B cell (primary cell): ENCODE measurements at regions not wholly inside any gene's neighbourhood (a gene's known extent, or its start where the extent isn't known, plus 50 kb on each side); places are given as distances from the start of the nearest gene placed in this dataset.

Experiments used
- ATAC-seq: fragments of 200-7000 bp; cut with Tn5 transposase; one replicate; pipeline ENCODE4 v1.10.0; 2021; ENCODE audit warnings: low read depth, mild to moderate bottlenecking, moderate number of reproducible peaks, moderate library complexity
- CTCF ChIA-PET: fragments of 350-600 bp; sonication (Branson Sonifier 250); formaldehyde crosslinking; loops from one replicate; lab custom pipeline; 2021; ENCODE audit warnings: antibody characterized with exemption, inconsistent platforms; lab: Charles Lee
- POLR2A ChIA-PET: fragments of 350-600 bp; sonication (Branson Sonifier 250); formaldehyde crosslinking; loops from one replicate; lab custom pipeline; 2021; ENCODE audit warnings: antibody characterized with exemption; lab: Charles Lee
- DNase-seq: peaks from one replicate; pipeline ENCODE4 v3.0.0; 2013
- H2AFZ ChIP-seq: 2 replicates; pipeline ENCODE4 v1.6.1; 2012; ENCODE audit warnings: mild to moderate bottlenecking, low read depth, low read length; ENCODE audit not compliant: insufficient read depth, poor library complexity, severe bottlenecking
- H3K27ac ChIP-seq, 2 donors: 1 replicate in 1 of 2; 2 replicates in 1 of 2; pipeline ENCODE4 v1.5.1; 2012 to 2013; ENCODE audit warnings: low read length in 2 of 2, mild to moderate bottlenecking in 2 of 2, moderate library complexity in 1 of 2
- H3K27me3 ChIP-seq, 4 experiments: fragments of 200-600 bp in 1 of 4; sonication (generic) in 1 of 4; replicated peaks in 1 of 4; 1 replicate in 2 of 4; 2 replicates in 2 of 4; pipeline versions ENCODE4 v1.6.1 to v1.7.0; 2013 to 2016; ENCODE audit warnings: low read length in 3 of 4, mild to moderate bottlenecking in 2 of 4, mixed read lengths in 1 of 4, moderate library complexity in 1 of 4; ENCODE audit not compliant: insufficient read depth in 4 of 4, control insufficient read depth in 3 of 4; ENCODE audit errors: control extremely low read depth in 1 of 4
- H3K36me3 ChIP-seq, 2 experiments: replicated peaks in 1 of 2; 1 replicate in 1 of 2; 2 replicates in 1 of 2; pipeline versions ENCODE4 v1.6.1 to v1.7.1; 2013; ENCODE audit warnings: low read length in 1 of 2; ENCODE audit not compliant: insufficient read depth in 2 of 2, control insufficient read depth in 1 of 2; ENCODE audit errors: control extremely low read depth in 1 of 2, extremely low read depth in 1 of 2
- H3K4me1 ChIP-seq, 2 donors: fragments of 200-600 bp in 1 of 2; sonication (generic) in 1 of 2; 1 replicate in 1 of 2; 2 replicates in 1 of 2; pipeline versions ENCODE4 v1.5.1 to v1.6.1; 2013 to 2017; ENCODE audit warnings: low read length in 2 of 2; ENCODE audit not compliant: control insufficient read depth in 2 of 2, insufficient read depth in 2 of 2
- H3K4me2 ChIP-seq: replicated peaks from 2 replicates; pipeline ENCODE3; 2012; ENCODE audit warnings: mild to moderate bottlenecking, low read depth, low read length; ENCODE audit not compliant: poor library complexity, severe bottlenecking
- H3K4me3 ChIP-seq, 5 experiments: fragments of 200-600 bp in 1 of 5; sonication (generic) in 1 of 5; 1 replicate in 3 of 5; 2 replicates in 2 of 5; pipeline versions ENCODE4 v1.5.1 to v1.7.0; 2011 to 2016; ENCODE audit warnings: low read length in 4 of 5, mild to moderate bottlenecking in 4 of 5, low read depth in 2 of 5, control low read depth in 1 of 5, moderate library complexity in 1 of 5; ENCODE audit not compliant: insufficient read depth in 1 of 5; ENCODE audit errors: control extremely low read depth in 1 of 5, extremely low read depth in 1 of 5
- H3K79me2 ChIP-seq: fragments of 200-600 bp; sonication (generic); one replicate; pipeline ENCODE4 v1.6.0; 2016; ENCODE audit warnings: low read length; ENCODE audit not compliant: control insufficient read depth, insufficient read depth
- H3K9ac ChIP-seq: fragments of 200-600 bp; sonication (generic); 2 replicates; pipeline ENCODE4 v1.6.1; 2017; ENCODE audit warnings: mild to moderate bottlenecking, low read length, moderate library complexity
- H3K9me3 ChIP-seq, 3 donors: one replicate each; pipeline versions ENCODE4 v1.6.1 to v1.7.1; 2013; ENCODE audit warnings: low read length in 2 of 3; ENCODE audit not compliant: control insufficient read depth in 2 of 3, insufficient read depth in 1 of 3; ENCODE audit errors: control extremely low read depth in 1 of 3
- H4K20me1 ChIP-seq: 2 replicates; pipeline ENCODE4 v1.6.0; 2012; ENCODE audit warnings: mild to moderate bottlenecking, low read length; ENCODE audit not compliant: insufficient read depth, control insufficient read depth, poor library complexity, severe bottlenecking
- H3K27ac Mint-ChIP-seq: one replicate; pipeline ENCODE4 v1.8.0; 2021; ENCODE audit warnings: mixed read lengths
- H3K27me3 Mint-ChIP-seq: one replicate; pipeline ENCODE4 v1.8.0; 2021; ENCODE audit warnings: mixed read lengths
- H3K4me1 Mint-ChIP-seq: one replicate; pipeline ENCODE4 v1.8.0; 2021; ENCODE audit warnings: mixed read lengths
- H3K4me3 Mint-ChIP-seq: one replicate; pipeline ENCODE4 v1.8.0; 2021; ENCODE audit warnings: mixed read lengths
- H3K9me3 Mint-ChIP-seq: one replicate; pipeline ENCODE4 v1.8.0; 2022; ENCODE audit warnings: mixed read lengths; ENCODE audit not compliant: insufficient read depth
- EZH2 ChIP-seq: IDR thresholded peaks from 2 replicates; pipeline ENCODE4 v1.6.1; 2012; ENCODE audit warnings: borderline replicate concordance, low read depth, mild to moderate bottlenecking, moderate library complexity, low read length; ENCODE audit not compliant: insufficient read depth, poor library complexity, severe bottlenecking
- WGBS: methylation state at CpG from one replicate; pipeline ENCODE4 v1.1.5; 2013; ENCODE audit warnings: missing lambda C conversion rate; ENCODE audit not compliant: insufficient coverage; 5-methylcytosine and 5-hydroxymethylcytosine counted together
- intact Hi-C: fragments of 100-400 bp; cut with micrococcal nuclease; formaldehyde crosslinking; loops from one replicate; pipeline ENCODE4 v1.10.0; 2022
- TF ChIP-seq, protein P1 (sequence below): fragments of 200-600 bp; IDR thresholded peaks from one replicate; pipeline ENCODE4 v1.8.0; 2022; ENCODE audit warnings: antibody characterized with exemption, mild to moderate bottlenecking

DNA sequence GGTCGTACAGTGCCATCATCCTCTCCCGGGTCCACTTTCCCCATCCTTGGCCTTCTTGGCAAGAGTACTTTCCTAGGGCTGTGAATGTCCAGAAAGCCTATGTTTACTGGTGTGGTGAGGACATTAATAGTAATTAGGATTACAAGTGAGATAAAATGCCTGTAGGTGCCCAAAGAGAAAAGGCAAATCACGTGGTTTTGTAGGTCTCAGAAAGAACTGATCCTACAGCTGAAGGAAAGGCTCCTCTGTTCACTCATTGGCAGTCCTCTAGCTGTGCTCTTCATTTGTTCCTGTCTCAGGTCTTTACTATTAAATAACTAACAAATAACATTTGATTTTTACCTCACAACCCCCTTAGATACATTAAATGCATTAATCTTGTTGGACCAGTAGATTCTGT is 220.1 kb upstream of the CBLB start:
- Histone ChIP-seq H3K36me3 (no peaks in the 10 kb centered on the region), H3K4me3 (no peak overlapping the region), H3K4me2 (no peak overlapping the region), H2AFZ (no peak overlapping the region), H3K9me3 (no peaks in the 10 kb centered on the region), H3K27ac (no peak overlapping the region), H3K9ac (no peak overlapping the region), H3K4me1 (no peaks in the 10 kb centered on the region), H4K20me1 (no peaks in the 10 kb centered on the region), H3K27me3 (no peaks in the 10 kb centered on the region), H3K79me2 (no peaks in the 10 kb centered on the region)
- no CpG with 5 or more reads among the region's 3 CpGs for WGBS
- no peak for DNase-seq
- Mint-ChIP-seq H3K4me3 (no peak overlapping the region), H3K27ac (no peak overlapping the region), H3K4me1 (no peaks in the 10 kb centered on the region), H3K27me3 (no peaks in the 10 kb centered on the region), H3K9me3 (no peaks in the 10 kb centered on the region)
- intact Hi-C loops = no loop called here
- POLR2A ChIA-PET = no interaction called here
- no peak for ATAC-seq
- CTCF ChIA-PET = no interaction called here
- no peak for TF ChIP-seq EZH2
- TF ChIP-seq, protein P1, sequence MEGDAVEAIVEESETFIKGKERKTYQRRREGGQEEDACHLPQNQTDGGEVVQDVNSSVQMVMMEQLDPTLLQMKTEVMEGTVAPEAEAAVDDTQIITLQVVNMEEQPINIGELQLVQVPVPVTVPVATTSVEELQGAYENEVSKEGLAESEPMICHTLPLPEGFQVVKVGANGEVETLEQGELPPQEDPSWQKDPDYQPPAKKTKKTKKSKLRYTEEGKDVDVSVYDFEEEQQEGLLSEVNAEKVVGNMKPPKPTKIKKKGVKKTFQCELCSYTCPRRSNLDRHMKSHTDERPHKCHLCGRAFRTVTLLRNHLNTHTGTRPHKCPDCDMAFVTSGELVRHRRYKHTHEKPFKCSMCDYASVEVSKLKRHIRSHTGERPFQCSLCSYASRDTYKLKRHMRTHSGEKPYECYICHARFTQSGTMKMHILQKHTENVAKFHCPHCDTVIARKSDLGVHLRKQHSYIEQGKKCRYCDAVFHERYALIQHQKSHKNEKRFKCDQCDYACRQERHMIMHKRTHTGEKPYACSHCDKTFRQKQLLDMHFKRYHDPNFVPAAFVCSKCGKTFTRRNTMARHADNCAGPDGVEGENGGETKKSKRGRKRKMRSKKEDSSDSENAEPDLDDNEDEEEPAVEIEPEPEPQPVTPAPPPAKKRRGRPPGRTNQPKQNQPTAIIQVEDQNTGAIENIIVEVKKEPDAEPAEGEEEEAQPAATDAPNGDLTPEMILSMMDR = no peak

DNA sequence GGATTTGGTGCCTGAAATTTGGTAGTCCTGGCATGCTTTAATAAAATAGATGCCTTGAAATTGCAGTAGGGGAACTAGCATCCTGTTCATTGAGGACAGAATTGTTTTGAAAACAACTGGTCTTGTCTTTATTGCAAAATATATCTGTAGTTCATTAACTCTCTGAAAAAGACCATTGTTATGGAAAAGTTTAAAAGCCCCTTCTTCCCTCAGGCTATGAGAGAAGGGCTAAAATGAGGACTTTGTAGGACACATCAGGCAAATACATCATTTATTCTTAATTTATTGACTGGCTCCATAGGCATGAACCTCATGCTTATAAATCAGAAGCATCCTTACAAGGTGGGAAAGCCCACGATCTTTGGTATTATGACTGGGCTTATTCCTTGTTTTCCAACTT is 221.0 kb upstream of the CBLB start:
- ChIA-PET CTCF (no interaction called here), POLR2A (no interaction called here)
- DNase-seq (no peak), ATAC-seq (no peak)
- TF ChIP-seq, protein P1 = no peak
- no peak for TF ChIP-seq EZH2
- no peaks in the 10 kb centered on the region for H3K79me2 ChIP-seq
- Mint-ChIP-seq H3K27ac (no peak overlapping the region), H3K4me3 (no peak overlapping the region), H3K4me1 (no peaks in the 10 kb centered on the region), H3K9me3 (no peaks in the 10 kb centered on the region), H3K27me3 (no peaks in the 10 kb centered on the region)
- H3K4me3 ChIP-seq = no peak overlapping the region
- no peak overlapping the region for H3K4me2 ChIP-seq
- H3K9ac ChIP-seq = no peak overlapping the region
- no peaks in the 10 kb centered on the region for H4K20me1 ChIP-seq
- no peaks in the 10 kb centered on the region for H3K4me1 ChIP-seq
- no peaks in the 10 kb centered on the region for H3K27me3 ChIP-seq
- no peaks in the 10 kb centered on the region for H3K9me3 ChIP-seq
- intact Hi-C loops = no loop called here
- H2AFZ ChIP-seq = no peak overlapping the region
- no peak overlapping the region for H3K27ac ChIP-seq
- H3K36me3 ChIP-seq = no peaks in the 10 kb centered on the region
- no CpG with 5 or more reads among the region's 1 CpG for WGBS
